ENCODE measurements at regions not wholly inside any gene's neighbourhood (a gene's known extent, or its start where the extent isn't known, plus 50 kb on each side); places are given as distances from the start of the nearest gene placed in this dataset.
A peak's percentile ranks its signal among the peaks of the same experiment; 100 is the strongest.

- no peaks in the 10 kb centered on the region for H3K27me3 ChIP-seq
- ATAC-seq (no peak), DNase-seq (no peak)
- no peak overlapping the region for H3K27ac ChIP-seq
- intact Hi-C loops (cut with DNase I) = no loop called here
- no peaks in the 10 kb centered on the region for H3K4me1 ChIP-seq
- H3K36me3 ChIP-seq = no peaks in the 10 kb centered on the region
- H3K9me3 ChIP-seq = no peaks in the 10 kb centered on the region
- peak in 4 of 12 donors; percentile 5 to 18 (median 12) for TF ChIP-seq CTCF (IDR thresholded peaks at IDR 0.05)
- no peak for TF ChIP-seq POLR2A (IDR thresholded peaks at IDR 0.05)
- WGBS, 4 donors = 70 to 74% (median 71%) methylated on average over 12 of the region's 12 CpGs
- H3K4me3 ChIP-seq = no peak overlapping the region
Observed at GRCh38 chr7:115707258-115708012, 323.1 kb downstream of the TFEC start.

DNA sequence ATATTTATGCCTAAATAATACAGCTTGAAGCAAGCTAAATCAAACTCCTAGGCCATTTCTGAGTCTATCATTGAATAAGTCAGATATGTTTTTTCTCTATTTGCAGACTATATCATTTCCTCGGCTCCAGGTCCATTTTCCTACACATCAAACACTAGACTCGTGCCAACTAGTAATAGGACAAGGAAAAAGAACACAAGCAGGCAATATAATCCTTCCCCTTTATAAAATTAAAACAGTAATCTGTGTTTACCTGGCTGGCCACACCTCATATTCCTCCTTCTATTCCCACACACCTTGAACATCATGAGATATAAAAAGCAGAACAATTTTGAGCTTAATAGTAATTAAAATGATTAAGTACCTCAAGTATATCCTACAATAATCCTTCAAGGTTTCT, 325.7 kb downstream of the TFEC start:
- ATAC-seq = no peak
- Histone ChIP-seq H3K9me3 (no peaks in the 10 kb centered on the region), H3K27me3 (no peaks in the 10 kb centered on the region), H3K27ac (no peak overlapping the region), H3K36me3 (no peaks in the 10 kb centered on the region), H3K4me1 (no peaks in the 10 kb centered on the region), H3K4me3 (no peak overlapping the region)
- TF ChIP-seq CTCF (IDR thresholded peaks at IDR 0.05) (no peak), POLR2A (IDR thresholded peaks at IDR 0.05) (no peak)
- DNase-seq = no peak
- 71 to 83% (median 75%) methylated on average over 2 of the region's 2 CpGs for WGBS, 4 donors
- intact Hi-C loops (cut with DNase I) = no loop called here

DNA sequence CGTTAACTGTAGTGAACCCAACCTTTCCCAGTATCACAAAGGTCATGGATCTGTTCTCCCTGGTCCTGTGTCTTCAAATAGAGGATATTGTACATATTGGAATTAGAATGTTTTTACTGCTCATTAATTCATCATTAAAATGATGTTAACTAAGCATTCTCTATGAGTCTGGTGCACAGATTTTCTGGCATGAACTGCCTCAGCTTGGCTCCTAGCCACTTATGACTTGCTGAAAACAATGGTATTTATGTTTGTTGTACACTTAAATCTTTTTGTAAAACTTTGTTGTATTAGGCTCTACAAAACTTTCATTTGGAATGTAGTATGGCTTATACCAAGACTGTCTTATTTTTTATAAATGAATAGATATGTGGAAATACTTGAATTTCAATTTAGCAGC, 329.4 kb downstream of the TFEC start:
- Histone ChIP-seq H3K27ac (no peak overlapping the region), H3K27me3 (no peaks in the 10 kb centered on the region), H3K4me1 (no peaks in the 10 kb centered on the region), H3K4me3 (no peak overlapping the region), H3K36me3 (no peaks in the 10 kb centered on the region), H3K9me3 (no peaks in the 10 kb centered on the region)
- WGBS, 4 donors = 65 to 86% (median 78%) methylated on average over 1 of the region's 1 CpG
- no peak for TF ChIP-seq CTCF (IDR thresholded peaks at IDR 0.05)
- intact Hi-C loops (cut with DNase I) = no loop called here
- ATAC-seq (no peak), DNase-seq (no peak)

DNA sequence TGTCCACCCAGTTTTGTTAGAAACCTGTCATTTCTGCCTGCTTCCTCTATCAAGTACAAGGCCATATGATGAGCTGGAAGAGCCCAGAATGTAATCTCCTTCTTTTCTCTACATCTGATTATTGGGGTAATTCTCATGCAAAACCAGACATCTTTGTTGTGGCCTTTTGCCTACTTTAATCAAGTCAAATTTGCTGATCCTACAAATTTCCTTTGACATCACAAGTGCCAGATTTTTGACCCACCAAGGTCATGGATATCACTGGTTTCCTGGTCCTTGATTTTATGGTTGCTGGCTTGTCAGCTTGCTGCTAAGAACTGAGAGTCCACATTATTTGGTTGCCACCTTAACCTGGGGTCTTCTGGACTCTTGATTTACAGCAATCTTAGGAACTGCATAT, 336.1 kb downstream of the TFEC start:
- Histone ChIP-seq H3K27ac (no peak overlapping the region), H3K27me3 (peaks cover 0 to 4% (median 0%) of the 10 kb centered on the region in 9 donors), H3K9me3 (no peaks in the 10 kb centered on the region), H3K36me3 (no peaks in the 10 kb centered on the region), H3K4me3 (no peak overlapping the region), H3K4me1 (no peaks in the 10 kb centered on the region)
- no peak for TF ChIP-seq CTCF (IDR thresholded peaks at IDR 0.05)
- TF ChIP-seq POLR2A (IDR thresholded peaks at IDR 0.05) = no peak
- ATAC-seq (no peak), DNase-seq (no peak)
- intact Hi-C loops (cut with DNase I) = no loop called here

Measured in heart left ventricle (tissue), 16 donors.